DMS79 treated with DMSO at 0.1 percent for 48 hours (cell line): ENCODE measurements at regions not wholly inside any gene's neighbourhood (a gene's known extent, or its start where the extent isn't known, plus 50 kb on each side); places are given as distances from the start of the nearest gene placed in this dataset.

Experiments
- DNase-seq: peaks from one replicate; lab custom pipeline; 2025; lab: John Stamatoyannopoulos, UW

DNA sequence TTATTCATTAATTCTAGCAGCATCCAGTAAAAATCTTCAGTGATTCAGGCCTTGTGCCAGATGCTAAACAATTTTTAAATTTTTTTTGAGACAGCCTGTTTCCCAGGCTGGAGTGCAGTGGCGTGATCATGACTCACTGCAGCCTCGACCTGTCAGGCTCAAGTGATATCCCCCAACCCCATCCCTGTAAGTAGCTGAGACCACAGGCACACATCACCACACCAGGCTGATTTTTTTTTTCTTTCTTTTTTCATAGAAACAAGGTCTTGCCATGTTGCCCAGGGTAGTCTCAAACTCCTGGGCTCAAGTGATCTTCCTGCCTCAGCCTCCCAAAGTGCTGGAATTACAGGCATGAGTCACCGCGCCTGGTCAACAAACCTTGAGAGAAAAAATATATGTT lies 705.5 kb downstream of the ARAP2 start:
- DNase-seq: no peak

DNA sequence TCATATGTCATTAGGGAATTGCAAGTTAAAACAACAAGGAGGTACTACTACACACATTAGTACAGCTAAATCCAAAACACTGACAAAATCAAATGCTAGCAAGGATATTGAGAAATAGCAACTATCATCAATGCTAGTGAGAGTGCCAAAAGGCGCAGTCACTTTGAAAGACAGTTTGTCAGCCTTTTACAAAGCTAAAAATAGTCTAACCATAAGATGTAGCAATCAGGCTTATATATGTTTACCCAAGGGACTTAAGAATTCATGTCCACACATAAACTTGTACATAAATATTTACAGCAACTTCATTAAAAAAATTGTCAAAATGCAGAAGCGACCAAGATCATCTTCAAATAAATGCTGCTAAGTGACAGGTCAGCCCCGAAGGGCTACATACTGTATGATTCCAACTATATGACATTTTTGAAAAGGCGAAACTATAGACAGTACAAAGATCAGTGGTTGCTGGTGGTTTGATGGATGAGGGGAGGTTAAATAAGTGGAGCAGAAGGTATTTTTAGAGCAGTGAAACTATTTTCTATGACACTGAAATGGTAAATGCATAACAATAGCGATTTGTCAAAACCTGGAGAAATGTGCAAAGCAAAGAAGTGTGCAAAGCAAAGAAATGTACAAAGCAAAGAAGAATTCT lies 704.8 kb downstream of the ARAP2 start:
- DNase-seq: no peak

DNA sequence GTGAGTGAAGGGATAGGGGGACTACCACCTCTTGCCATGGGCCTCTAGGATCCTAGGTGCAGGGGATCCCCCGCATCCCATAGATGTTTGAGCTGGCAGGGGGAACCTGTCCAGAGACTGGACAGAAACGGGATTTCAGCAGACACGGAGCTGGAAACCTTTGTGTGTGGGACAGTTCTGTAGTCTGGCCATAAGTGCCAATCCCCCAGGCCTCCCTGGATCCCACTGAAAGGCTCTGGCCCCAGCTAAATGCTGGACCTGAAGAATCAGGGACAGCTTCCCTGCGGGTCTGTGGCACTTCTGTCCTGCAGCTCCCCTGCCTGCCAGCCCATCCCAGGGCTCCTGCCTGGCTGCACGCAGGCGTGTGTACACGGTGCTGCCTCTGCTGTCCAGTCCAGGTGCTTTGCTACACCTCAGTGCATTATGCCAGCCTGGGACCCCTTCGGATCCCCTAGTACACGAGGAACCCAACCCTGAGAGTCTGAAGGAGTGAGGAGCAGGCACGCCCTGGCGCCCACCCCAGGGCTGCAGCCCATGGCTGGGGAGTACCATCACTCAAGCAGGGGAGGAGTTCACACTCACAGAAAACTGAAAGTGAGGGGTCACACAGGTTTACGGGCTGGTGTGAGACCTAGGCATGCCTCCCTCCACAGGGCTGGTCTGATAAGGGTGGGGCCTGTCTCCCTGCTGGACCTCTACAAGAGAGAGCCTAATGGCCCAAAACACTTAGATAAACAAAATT lies 703.0 kb downstream of the ARAP2 start:
- DNase-seq: no peak

DNA sequence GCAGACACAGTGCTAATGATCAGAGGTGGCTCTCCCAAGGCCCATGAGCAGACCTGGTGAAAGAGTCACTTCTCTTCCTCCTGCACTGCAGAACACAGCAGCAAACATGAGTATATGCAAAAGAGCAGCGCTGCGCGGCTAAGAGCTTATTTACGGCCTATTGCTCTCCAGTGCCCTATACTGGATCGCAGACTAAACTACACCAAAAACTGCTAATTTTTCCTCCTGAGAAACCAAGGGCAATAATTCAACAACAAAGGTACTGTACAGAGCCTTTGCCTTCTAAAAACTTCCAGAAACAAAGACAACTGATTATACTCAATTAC lies 702.5 kb downstream of the ARAP2 start:
- no peak for DNase-seq

DNA sequence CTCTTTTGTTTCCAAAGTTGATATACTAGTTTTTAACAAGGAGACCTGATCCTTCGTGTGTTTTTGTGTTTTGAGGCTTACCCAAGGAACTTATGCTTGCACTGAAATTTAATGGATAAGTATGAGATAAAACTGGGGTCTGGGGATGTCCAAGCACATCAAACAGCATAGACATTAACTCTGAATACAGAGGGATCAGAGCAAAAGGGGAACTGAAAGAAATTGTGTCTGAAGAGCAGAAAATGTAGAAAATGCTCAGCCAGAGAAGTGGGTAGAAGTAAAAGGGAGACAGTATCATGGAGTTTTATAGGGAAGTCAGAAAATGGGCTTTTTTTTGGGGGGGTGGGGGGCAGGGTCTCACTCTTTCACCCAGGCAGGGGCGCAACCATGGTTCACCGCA lies 695.4 kb downstream of the ARAP2 start:
- no peak for DNase-seq

DNA sequence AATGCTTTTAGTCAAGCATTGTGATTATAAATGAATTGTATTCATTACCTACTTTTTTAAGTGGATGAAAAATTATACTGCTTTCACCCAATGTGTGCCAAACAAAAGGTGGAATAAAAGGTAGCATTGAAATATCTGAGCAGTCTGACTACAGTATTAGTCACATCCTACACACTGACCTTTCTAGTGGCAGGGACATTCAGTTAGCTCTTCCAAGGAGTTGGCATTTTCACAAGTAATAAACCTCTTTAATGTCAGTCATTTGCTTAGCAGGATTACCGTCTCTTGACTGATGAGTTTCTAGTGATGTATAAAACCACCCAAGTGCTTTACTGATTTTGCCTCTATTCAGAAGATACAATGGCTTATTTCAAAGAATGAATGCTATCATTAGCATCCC lies 687.9 kb downstream of the ARAP2 start:
- no peak for DNase-seq

DNA sequence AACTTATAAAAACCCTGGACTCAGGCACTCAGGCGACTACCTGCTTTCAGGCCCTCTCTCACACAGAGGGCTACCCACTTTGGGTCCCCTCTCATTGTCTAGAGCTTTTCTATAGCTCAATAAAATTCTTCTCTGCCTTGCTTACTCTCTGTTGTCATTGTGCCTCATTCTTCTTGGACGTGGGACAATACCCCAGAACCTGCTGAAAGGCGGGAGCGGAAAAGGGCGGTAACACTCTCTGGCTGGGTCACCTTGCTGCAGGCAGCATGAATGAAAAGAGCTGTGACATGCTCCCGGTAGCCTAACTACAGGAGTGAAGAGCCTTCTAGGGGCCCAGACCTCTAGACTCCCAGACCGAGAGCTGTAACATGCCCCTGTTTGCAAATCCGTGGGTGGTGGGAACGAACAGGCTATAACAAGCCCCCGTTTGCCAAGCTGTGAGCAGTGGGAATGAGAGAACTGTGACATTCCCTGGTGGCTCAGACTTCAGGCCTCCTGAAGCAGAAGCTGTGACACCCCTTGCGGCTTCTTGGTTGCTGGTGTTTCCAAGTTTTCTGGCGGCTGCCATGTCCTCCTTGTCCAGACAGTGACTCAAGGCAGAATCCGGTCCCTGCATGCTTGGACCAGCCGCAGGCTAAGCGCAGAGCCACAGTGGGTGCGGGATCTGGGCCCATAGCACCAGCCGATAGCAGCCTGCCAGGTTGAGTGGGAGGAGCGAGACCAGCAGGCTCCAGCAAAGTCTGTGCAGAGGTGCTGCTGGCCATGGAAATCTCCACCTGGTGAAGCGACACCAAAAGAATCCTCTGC lies 684.6 kb downstream of the ARAP2 start:
- no peak for DNase-seq

DNA sequence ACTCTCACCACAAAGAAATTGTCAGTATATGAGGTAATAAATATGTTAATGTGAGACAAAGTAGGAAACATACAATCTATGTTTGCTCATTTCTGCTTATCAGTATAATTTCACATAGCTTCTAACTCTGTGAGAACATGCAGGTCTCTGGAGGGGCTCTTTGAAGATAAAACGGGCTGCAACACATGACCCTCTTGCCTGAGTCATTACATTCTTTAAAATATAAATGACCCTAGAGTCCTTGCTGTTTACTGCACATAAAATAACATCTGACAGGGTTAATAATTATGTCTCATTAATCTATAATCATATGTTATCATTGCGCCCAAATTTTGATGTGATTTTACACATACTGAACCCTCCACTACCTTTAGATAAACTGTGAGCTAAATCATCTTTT lies 681.5 kb downstream of the ARAP2 start:
- DNase-seq: no peak

DNA sequence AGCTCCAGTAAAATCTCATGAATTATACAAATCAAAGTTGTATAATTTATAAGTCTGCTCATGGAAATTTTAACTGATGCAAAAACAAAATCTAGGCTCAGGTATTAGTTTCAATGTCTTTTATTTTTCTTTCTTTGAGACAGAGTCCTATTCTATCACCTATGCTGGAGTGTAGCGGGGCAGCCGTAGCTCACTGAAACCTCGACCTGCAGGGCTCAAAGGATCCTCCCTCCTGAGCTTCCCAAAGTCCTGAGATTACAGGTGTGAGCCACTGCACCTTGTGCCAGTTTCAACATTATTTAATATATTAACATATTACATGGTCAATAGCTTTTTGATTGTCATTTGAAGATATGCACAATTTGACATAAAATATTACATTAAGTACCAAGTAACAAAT lies 678.7 kb downstream of the ARAP2 start:
- no peak for DNase-seq

DNA sequence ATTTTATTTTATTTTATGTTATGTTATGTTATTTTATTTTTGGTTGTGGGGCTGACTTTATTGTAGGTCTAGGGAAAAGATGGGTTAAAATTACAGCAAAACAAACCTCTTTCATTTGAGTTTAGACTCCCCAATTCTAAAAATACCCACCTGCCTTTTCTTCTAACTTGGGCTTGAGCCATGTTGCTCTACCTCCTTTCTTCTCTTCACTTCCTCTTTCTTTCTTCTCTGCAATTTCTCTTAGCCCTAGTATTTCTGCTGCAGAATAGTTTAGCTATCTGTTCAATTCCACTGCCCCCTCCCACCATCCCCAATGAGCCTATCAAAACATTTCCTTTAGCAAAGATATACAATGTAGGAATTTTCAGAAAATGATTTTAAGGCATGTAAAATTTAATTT lies 653.3 kb downstream of the ARAP2 start:
- DNase-seq: no peak

DNA sequence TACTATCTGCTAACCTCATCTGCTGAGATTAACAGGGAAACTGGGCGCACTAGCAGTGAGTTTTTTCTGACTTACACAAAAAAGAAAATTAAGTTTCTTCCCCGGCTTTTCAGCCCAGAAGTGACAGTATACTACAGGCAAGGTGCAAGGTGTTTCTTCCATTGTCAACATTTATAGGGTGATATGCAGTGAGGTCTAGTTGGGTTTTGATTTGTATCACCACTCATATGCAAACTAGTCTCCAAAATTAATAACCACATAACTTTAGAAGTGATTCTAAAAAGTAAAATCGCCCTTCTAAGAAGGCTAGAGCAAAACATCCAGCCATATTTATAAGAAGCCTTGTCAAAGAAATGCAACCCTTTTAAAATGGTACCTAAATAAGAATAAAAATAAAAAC lies 640.1 kb downstream of the ARAP2 start:
- DNase-seq: no peak

DNA sequence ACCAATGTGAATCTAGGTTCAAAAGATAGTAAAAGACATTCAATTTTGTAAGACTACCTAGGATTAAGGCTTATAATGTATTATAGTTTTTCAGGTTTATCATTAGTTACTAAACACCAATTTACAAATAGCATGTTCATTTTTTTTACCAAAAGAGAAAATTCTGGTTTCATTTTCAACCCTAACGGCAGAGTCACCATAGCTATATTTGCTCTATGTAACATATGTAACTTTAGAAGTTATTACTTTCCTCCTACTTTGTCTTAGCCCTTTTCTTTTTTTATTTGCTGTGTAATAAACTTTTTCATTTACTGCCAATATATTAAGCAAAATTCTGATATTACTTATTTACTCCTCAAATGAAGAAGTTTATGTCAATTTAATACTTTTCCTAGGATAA lies 639.6 kb downstream of the ARAP2 start:
- no peak for DNase-seq

DNA sequence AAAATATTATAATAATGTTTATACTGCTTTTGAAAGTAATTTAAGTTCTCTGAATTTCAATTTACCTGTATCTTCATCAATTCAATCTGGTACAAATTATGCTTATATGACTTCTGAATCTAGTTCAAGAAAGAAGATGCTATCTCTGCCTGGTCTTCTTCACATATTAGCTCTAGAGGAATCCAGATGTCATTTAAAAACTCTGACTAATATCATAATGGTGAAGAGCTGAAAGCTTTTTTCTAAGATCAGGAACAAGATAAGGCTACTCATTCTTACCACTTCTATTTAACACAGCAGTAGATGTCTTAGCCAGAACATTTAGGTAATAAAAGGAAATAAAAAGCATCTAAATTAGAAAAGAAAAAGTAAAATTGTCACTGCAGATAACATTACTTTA lies 636.1 kb downstream of the ARAP2 start:
- no peak for DNase-seq

DNA sequence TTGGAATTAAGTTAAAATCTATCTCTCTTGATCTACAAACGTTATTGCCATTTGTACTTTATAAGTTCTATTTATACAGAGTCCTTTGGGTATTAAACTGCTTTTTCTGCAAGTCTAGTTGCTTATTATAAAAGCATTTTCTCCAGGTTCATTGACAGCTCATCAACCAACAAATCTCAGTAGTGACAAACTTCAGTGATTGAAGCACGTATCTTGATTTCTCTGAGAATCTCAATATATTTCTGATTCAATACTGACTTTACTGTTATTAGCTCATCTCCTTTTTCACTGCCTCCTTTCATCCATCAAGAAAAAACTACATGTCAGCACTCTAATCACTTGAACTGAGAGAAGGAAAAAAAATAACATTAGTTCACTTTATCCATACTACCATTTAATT lies 630.2 kb downstream of the ARAP2 start:
- DNase-seq: no peak

DNA sequence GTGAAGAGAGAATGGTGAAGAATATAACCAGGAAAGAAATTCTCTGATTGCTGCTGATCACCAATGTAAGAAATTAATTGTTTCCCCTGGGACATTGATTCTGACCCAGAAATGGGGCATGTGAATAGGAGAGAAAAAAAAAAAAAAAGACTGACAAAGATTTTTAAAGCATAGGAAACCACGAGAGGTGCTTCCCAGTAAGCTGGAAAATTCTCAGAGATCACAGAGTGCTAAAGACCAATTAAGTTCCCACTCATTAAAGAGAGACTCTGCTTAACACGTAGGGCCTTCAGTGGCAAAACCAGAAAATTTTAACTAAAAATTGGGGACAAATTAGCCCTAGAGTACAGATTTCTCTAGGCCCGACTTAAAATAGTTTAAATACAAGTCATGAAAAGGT lies 604.4 kb downstream of the ARAP2 start:
- DNase-seq: no peak

DNA sequence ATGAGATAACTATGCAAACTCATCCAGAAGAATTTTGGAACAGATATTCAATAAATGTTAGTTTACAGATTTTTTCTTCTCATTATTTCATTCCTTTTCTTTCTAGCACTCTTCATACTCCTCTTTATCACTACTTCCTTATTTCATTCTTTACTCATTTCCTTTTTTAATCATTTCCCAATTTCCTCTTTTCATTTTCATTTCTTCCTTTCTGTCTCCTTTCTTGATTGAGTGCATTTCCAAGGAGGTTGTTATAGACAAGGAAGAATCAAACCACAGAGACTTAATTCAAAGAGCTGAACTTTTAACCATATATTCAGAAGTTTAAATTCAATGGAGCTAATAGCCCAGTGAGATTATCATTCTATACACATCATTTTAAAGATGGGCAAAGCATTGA lies 600.7 kb downstream of the ARAP2 start:
- no peak for DNase-seq

DNA sequence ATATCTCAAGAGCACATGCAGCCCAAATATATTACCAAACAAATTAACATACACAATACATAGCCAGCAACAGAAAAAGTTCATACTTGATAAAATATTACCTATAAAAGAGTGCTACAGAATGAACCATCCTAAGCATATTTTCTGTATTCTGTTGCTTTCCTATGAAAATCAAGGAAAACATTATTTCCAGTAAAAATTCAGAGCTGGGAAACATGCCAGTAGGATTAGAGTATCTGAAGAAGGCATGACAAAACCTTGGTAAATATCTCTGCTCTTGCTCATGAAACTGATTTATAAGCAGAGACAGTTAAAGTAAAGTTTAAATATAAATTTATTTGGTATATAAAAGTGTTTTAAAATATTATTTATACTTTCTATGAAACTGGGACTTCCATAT lies 599.7 kb downstream of the ARAP2 start:
- no peak for DNase-seq

DNA sequence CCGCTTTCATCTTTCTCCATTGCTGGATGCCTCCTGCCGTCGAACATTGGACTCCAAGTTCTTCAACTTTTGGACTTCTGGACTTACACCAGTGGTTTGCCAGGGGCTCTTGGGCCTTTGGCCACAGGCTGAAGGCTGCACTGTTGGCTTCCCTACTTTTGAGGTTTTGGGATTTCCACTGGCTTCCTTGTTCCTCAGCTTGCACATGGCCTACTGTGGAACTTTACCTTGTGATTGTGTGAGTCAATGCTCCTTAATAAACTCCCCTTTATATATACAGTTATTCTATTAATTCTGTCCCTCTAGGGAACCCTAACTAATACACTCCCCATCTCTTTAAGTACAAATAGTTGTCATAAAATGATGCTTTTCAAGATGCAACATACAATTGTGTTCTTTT lies 595.3 kb downstream of the ARAP2 start:
- DNase-seq: no peak

DNA sequence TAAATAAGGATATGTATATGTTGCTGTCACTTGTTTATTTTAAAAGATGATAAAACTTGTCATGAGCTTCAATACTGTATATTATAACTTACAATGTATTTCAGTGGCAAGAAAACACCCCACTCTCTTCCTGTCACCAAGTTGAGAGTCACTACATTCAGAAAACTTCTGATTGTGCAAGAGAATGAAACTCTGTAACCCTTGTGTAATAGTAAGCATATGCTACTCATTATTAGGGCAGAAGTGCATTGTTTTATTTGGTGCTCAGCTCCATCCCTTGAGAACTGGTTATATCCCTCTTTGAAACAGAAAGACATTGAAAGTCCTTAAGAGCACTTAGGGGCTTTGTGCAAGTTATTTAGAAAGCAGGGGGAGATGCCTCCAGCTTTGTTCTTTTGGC lies 594.5 kb downstream of the ARAP2 start:
- no peak for DNase-seq

DNA sequence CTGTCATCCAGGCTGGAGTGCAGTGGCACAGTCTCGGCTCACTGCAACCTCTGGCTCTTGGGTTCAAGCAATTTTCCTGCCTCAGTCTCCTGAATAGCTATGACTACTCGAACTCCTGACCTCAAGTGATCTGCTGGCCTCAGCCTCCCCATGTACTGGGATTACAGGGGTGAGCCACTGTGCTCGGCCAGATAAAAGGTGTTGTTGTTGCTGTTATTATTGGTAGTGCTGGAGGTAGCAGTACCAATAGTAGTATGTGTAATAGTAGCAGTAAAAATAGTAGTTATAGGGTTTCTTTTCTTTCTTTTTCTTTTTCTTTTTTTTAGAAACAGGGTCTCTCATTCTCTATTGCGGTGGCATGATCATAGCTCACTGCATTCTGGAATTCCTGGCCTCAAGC lies 592.1 kb downstream of the ARAP2 start:
- DNase-seq: no peak

DNA sequence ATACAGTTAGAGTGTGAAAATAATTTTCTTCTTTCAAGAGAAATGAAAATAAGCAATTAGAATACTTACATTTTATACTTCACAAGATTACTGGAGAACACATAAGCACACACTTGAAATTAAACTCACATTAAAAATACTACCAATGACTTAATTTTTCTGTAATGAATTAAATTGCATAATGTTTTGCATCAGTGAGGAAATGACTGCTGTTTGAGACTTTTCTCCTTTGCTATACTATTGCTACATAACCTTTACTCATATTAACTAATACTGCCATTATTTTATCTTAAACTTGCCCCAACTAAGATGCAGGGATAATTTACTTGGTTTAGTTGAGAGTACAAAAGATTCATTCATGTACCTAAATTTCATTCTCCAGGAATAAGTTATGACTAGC lies 590.9 kb downstream of the ARAP2 start:
- no peak for DNase-seq

DNA sequence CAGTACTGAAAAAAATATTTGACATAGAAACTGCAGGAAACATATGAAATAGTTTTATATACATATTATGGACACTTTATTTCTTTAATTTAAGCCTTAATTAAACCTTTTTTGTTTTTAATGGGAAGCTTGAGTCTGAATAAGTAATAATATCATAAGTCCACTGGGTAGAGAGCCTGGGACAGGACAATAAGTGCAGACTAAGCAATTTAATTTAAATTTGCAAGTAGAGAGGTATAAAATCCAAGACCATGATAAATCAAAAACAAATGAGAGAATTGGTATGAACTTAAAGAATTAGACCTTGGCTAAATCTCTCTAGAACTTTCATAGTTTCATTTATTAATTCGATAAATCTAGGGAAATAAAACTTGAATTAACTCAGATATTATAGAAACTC lies 571.2 kb downstream of the ARAP2 start:
- DNase-seq: no peak

DNA sequence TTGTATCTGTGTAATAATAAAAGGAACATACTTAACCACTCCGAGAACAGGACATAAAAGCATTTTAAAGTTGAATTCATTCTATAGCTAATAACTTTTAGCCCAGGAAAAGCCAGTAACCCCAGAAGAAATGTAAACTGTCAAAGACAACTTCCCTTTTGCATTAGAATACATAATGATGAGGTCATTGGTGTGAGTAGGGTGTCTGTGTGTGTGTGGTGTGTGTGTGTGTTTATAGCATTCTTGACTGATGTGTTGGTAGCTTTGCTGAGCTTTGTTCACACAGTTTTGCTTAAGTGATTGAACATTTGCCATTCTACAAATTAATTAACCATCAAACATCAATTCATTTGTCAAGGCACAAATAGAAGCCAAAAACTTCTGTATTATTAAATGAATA lies 559.6 kb downstream of the ARAP2 start:
- DNase-seq: no peak

DNA sequence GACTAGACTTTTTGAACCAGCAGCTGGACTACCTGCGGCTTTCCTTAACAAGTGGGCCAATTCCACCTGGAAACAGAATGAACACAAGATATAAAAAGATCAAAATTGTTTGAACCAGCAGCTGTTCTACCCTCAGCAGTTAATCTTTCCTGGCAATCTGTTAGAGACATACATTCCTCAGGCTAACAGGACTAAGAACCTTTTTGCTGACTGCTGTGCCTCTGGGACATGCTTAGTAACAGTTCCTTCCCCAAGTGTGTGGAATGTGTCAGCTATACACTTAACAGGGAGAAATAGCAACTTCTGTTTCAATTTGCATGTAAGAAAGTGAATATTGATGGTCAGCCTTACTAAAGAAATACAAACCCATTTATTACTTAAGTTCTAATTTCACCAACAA lies 554.4 kb downstream of the ARAP2 start:
- DNase-seq: no peak
